ENCODE measurements at regions not wholly inside any gene's neighbourhood (a gene's known extent, or its start where the extent isn't known, plus 50 kb on each side); places are given as distances from the start of the nearest gene placed in this dataset.
A peak's percentile ranks its signal among the peaks of the same experiment; 100 is the strongest.
"Not testable (repeated sequence)": the region's sequence is repeated elsewhere in the genome, so short reads cannot be mapped to it uniquely, and the experiment has no call there.

DNA sequence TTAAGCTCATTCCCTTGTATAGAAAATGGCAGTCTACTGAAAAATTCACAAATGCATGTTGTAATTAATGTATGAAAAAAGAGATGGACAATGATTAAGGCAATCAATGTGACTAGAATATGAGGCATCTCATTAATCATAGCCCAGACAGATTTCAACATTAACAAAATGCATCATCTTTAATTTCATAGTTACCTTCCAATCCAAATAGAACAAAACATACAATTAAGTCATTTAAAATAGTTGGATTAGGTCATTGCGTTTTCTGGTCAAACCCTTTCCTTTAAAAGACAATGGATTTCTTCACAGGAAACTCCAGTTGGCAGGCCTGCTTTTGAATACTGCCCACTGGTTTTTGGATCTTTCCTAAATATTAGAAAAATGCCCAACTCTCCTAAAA lies 203.9 kb downstream of the HAO1 start:
- DNase-seq, result no peak

- peak; percentile 5 for DNase-seq
These were observed 198.4 kb downstream of the HAO1 start for GRCh38 chr20:7741866-7742265.

GRCh38 chr20:7742479-7742878 lies 197.8 kb downstream of the HAO1 start:
- DNase-seq, result peak; percentile 75

DNA sequence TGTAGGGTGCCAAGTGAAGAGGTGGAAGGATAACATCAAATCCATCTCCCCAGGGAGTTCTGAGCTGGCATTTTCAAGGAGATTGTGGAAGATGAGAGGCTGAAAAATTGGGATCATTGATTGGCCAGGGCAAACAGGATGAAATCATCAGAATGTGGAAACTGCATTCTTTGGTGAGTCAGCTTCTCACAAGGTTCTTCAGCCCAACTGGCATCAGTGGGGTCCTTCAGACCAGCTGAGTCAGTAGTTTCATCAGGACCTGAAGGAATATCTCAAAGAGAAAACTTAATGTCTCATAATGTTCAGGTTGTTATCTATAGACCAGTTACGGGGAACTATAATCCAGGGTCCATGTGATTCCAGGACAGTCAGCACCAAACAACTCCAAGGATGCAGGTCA lies 195.8 kb downstream of the HAO1 start:
- DNase-seq, result no peak

- no peak for DNase-seq
These were observed 191.6 kb downstream of the HAO1 start for GRCh38 chr20:7748624-7749023.

DNA sequence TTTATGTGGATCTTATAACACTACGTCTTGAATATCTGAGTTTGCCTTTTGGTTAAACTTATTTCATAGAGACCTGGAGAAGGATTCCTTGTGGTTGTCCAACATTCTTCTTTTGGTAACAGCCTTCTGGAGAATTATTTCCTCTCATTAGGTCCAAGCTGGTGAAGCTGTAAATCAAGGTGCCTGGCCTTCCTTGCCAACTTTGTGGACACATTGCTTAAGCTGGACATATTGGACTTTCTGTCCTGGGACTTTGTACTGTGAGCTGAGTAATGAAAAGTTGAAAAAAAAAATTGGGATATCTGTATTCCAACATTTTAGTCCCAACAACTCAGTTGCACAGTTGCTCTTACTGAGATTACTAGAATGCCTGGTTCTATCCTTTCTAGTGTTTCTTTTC lies 186.2 kb downstream of the HAO1 start:
- no peak for DNase-seq

GRCh38 chr20:7758406-7758805 lies 181.9 kb downstream of the HAO1 start:
- no peak for DNase-seq

GRCh38 chr20:7760247-7761031 lies 179.8 kb downstream of the HAO1 start:
- no peak for DNase-seq

DNA sequence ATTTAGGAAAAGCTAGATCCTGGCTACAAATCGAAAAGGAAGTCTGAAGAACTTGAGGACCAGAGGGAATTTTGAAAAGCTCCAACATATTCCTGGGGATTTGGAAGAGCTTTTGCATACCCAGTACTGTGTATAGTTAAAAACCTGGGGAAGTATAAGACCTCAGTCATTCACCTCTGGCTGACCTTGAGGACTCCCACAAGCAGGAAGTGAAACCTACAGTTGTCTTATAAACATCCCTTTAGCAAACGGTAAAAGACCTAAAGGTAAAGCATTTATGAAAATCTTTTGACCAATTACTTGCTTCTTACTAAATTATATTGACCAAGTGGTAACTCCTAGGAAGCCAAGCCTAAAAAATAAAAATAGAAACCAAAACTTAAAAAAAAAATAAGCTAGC lies 175.0 kb downstream of the HAO1 start:
- no peak for DNase-seq

DNA sequence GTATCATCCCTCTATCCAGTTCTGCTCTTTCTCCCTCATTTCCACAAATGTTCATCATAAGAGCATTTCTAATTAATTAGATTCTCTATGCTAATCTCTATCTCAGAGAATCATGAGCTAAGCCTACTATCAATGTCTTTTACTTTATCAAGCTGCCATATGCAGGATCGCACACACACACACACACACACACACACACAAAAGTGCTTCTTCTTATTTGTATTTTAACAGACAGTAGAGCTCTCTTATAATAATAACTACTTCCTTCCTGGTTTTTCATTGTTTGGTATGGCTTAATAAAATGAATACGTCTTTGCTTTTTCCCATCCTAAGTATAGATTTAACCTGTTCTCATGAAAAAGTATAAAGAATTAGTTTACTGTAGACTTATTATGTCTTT lies 170.2 kb downstream of the HAO1 start:
- no peak for DNase-seq

DNA sequence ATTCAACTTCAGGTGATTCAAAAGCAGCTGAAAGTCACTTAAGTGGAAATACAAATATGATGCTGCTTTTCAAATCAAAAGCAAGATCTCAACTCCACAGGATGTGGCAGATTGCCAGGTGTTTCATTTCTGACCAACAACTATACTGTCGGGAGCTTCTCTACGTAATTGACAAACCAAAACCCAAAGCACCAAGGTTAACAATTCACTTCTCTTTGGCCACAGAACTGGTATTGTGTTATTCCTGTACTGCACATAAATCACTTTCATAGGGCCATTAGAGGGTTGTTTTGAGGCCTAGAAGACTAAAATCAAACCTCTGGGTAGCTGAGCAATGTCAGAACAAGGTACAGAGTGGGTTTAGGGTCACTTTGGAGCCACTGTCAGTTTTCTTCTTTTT lies 169.7 kb downstream of the HAO1 start:
- no peak for DNase-seq

- no peak for DNase-seq
These were observed 167.9 kb downstream of the HAO1 start for GRCh38 chr20:7772371-7772770.

DNA sequence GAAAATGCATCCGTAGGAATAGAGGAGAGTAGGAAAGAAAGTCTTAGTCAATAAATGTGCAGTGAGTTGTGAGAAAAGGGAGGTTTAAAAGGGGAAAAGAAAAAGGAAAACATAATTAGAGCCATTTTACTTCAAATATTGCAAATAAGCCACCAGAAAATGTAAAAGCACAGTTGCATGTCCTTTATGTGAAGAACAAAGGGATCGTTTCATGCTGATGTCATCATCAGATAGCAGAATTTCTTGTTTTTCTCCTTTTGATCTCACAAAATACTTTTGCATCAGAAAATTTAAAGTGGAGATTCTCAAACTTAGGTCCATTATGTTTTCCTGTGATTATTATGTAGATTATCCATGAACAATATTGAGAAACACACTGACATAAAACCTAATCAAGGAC lies 166.7 kb downstream of the HAO1 start:
- no peak for DNase-seq

- no peak for DNase-seq
These were observed 165.2 kb downstream of the HAO1 start for GRCh38 chr20:7775072-7775471.

GRCh38 chr20:7776148-7776547 lies 164.1 kb downstream of the HAO1 start:
- DNase-seq, result no peak

DNA sequence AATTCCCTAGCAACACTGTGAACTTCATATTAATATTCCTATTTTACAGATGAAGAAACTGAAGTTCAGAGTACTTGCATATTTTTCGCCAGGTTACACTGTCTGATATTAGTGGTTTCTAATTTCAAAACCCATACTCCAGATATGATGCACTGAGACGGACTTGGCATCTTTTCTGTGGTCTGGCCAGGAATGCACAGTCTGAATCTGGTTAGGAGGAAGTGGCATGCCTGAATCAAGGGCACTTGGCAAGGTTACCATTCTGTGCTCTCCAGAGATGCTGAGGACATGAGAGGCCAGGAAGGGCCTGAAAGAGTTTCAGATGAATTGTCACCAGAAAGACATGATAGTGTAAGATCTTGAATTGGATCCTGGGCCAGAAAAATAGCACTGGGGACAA lies 150.1 kb downstream of the HAO1 start:
- no peak for DNase-seq

DNA sequence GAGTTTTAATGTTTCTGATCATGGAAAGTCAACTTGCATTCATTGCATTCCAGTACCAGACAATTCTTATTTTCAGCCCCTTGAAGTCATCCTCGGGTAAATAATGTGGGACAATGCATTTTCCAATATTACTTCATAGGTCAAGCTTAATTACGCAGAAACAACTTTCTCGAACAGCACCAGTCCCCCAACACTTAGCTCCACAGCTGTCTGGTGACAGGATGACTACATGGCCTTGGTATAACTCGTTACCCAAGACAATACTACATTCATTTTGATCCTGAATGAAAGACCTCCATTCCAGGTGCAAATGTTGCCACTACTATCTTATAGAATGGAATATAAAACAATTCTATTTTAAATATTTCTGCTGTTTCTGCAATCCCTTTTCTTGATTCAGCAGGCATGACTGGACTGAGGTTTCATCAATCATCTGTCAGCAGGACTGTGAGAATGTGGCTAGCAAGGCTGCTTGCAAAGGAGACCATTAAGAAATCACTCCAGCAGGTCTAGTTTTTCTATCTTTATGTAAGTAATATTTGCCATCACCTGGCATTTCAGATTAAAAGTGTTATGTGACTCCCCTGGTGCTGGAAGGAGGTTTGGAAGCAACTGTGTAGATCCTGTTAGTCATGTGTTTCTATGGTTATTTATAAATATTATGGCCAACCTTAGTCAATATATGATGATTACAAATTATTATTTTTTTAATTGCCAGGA lies 147.9 kb downstream of the HAO1 start:
- no peak for DNase-seq

GRCh38 chr20:7798176-7798575 lies 142.1 kb downstream of the HAO1 start:
- no peak for DNase-seq

DNA sequence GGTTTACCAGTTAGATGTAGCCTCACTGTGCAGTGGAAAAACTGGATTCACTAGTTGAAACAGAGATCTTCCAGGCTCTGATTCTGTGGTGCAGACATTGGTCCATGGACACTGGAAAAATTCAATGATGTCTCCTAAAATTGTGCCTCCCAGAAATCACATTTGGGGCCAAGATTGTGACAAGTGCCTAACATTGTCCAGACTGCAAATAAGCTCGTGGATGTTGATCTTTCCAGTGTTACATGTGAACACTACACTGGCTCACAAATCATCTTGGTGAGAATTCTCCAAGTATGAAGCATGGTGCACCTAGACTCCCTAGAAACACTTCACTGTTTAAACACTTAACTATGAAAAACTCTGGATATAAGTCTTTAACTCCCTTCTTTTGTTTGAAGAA lies 140.4 kb downstream of the HAO1 start:
- DNase-seq, result no peak

- DNase-seq, result not testable (repeated sequence)
These were observed 136.7 kb downstream of the HAO1 start for GRCh38 chr20:7803411-7804151.

- no peak for DNase-seq
These were observed 133.4 kb downstream of the HAO1 start for GRCh38 chr20:7806831-7807230.

- no peak for DNase-seq
These were observed 123.0 kb downstream of the HAO1 start for GRCh38 chr20:7817286-7817685.

- no peak for DNase-seq
These were observed 121.8 kb downstream of the HAO1 start for GRCh38 chr20:7818477-7818876.

DNA sequence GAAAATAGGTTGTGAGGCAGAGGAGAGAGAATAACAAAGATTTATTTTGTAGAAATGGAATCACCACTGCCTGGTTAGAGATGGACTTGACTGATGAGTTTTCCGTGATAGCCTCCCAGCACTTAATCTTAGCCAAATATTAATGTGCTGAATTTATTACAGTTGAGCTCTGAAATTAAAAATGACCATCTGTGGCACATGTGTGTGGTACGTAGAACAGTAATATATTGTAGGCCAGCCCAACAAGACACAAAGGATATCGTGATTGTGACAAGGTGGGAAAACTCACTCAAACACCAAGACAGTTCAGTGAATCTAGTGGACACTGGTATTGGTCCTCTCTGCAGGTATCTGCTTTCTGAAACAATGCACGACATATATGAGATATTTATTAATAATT lies 119.4 kb downstream of the HAO1 start:
- no peak for DNase-seq

Data from NCI-H82 (cell line).